ENCODE measurements at regions not wholly inside any gene's neighbourhood (a gene's known extent, or its start where the extent isn't known, plus 50 kb on each side); places are given as distances from the start of the nearest gene placed in this dataset.

GRCh38 chr2:78634425-78634824 lies 391.1 kb upstream of the REG3G start:
- H3K27me3 Mint-ChIP-seq (ENCODE audit: insufficient read depth) = no peaks in the 10 kb centered on the region
- no peak for TF ChIP-seq CTCF (IDR thresholded peaks at IDR 0.05)
- no peak overlapping the region for H3K4me3 Mint-ChIP-seq
- H3K4me1 Mint-ChIP-seq (ENCODE audit: low read depth) = no peaks in the 10 kb centered on the region
- H3K9me3 Mint-ChIP-seq = peaks cover 17% of the 10 kb centered on the region
- no peak overlapping the region for H3K27ac Mint-ChIP-seq
- no peaks in the 10 kb centered on the region for H3K36me3 Mint-ChIP-seq (ENCODE audit: low read depth)
- DNase-seq = no peak

GRCh38 chr2:78644854-78645253 lies 380.6 kb upstream of the REG3G start:
- no peak for DNase-seq

GRCh38 chr2:78646533-78647364 lies 378.8 kb upstream of the REG3G start:
- DNase-seq = no peak
- peaks cover 35% of the 10 kb centered on the region for H3K9me3 Mint-ChIP-seq
- TF ChIP-seq CTCF (IDR thresholded peaks at IDR 0.05) = no peak
- no peaks in the 10 kb centered on the region for H3K4me1 Mint-ChIP-seq (ENCODE audit: low read depth)
- H3K27me3 Mint-ChIP-seq (ENCODE audit: insufficient read depth) = no peaks in the 10 kb centered on the region
- H3K36me3 Mint-ChIP-seq (ENCODE audit: low read depth) = no peaks in the 10 kb centered on the region
- no peak overlapping the region for H3K27ac Mint-ChIP-seq
- H3K4me3 Mint-ChIP-seq = no peak overlapping the region

More at GRCh38 chr2:78644854-78645253, 380.6 kb upstream of the REG3G start:
- TF ChIP-seq CTCF (IDR thresholded peaks at IDR 0.05) = no peak
- no peak overlapping the region for H3K27ac Mint-ChIP-seq
- no peaks in the 10 kb centered on the region for H3K27me3 Mint-ChIP-seq (ENCODE audit: insufficient read depth)
- H3K4me3 Mint-ChIP-seq = no peak overlapping the region
- H3K36me3 Mint-ChIP-seq (ENCODE audit: low read depth) = no peaks in the 10 kb centered on the region
- no peaks in the 10 kb centered on the region for H3K4me1 Mint-ChIP-seq (ENCODE audit: low read depth)
- H3K9me3 Mint-ChIP-seq = peaks cover 22% of the 10 kb centered on the region; the same call in 1 of the 2 replicates

- Mint-ChIP-seq H3K9me3 (peaks cover 30% of the 10 kb centered on the region), H3K4me1 (ENCODE audit: low read depth) (no peaks in the 10 kb centered on the region), H3K4me3 (no peak overlapping the region), H3K36me3 (ENCODE audit: low read depth) (no peaks in the 10 kb centered on the region), H3K27me3 (ENCODE audit: insufficient read depth) (no peaks in the 10 kb centered on the region), H3K27ac (no peak overlapping the region)
- DNase-seq = no peak
- no peak for TF ChIP-seq CTCF (IDR thresholded peaks at IDR 0.05)
These were observed 376.9 kb upstream of the REG3G start for GRCh38 chr2:78648558-78648957.

GRCh38 chr2:78654941-78655340 lies 370.6 kb upstream of the REG3G start:
- H3K27ac Mint-ChIP-seq = no peak overlapping the region
- no peaks in the 10 kb centered on the region for H3K27me3 Mint-ChIP-seq (ENCODE audit: insufficient read depth)
- no peak overlapping the region for H3K4me3 Mint-ChIP-seq
- no peak for DNase-seq
- H3K36me3 Mint-ChIP-seq (ENCODE audit: low read depth) = no peaks in the 10 kb centered on the region
- no peaks in the 10 kb centered on the region for H3K4me1 Mint-ChIP-seq (ENCODE audit: low read depth)
- peaks cover 62% of the 10 kb centered on the region for H3K9me3 Mint-ChIP-seq
- no peak for TF ChIP-seq CTCF (IDR thresholded peaks at IDR 0.05)

All from HFFc6 (cell line).